ENCODE measurements at regions not wholly inside any gene's neighbourhood (a gene's known extent, or its start where the extent isn't known, plus 50 kb on each side); places are given as distances from the start of the nearest gene placed in this dataset.
A peak's percentile ranks its signal among the peaks of the same experiment; 100 is the strongest.

DNA sequence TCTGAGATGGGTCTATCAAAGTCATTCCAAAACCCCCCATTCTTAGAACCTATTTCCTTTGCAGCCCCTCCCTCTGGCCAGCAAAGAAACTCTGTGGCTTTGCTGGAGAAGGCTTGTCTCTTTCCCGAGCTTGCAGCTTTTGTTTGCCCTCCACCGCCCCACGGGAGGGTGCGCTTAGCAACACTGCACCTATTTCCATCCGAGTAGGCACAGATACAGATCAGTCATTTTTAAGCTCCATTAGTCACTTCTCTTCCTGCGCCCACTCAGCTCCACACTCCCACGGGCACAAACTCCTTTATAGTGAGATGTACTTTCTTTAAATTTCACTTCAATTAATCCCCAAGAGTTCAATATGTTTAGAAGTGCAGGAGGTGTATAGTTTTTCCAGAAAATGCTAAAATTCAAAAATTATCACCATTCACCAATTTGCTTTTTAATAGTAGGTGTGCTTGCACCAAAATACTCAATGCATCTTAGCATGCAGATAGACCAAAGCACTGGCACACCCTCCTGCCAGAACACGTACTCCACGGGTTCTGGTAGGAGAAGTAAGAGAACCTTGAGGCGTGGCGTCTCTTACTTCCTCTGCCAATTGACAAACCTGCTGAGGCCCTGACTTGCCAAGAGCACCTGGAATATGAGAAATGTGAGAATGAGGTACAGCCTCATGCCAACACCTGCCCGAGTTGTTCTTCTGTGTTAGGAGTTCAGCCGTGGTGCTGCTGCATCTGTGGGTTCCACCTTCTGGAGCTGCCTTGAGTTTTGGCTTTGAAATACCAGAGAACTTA, 183.7 kb downstream of the TEX29 start:
- no peak for TF ChIP-seq ZFX (IDR thresholded peaks at IDR 0.05; ENCODE audit: borderline replicate concordance)
- H3K27ac ChIP-seq, result no peak overlapping the region

DNA sequence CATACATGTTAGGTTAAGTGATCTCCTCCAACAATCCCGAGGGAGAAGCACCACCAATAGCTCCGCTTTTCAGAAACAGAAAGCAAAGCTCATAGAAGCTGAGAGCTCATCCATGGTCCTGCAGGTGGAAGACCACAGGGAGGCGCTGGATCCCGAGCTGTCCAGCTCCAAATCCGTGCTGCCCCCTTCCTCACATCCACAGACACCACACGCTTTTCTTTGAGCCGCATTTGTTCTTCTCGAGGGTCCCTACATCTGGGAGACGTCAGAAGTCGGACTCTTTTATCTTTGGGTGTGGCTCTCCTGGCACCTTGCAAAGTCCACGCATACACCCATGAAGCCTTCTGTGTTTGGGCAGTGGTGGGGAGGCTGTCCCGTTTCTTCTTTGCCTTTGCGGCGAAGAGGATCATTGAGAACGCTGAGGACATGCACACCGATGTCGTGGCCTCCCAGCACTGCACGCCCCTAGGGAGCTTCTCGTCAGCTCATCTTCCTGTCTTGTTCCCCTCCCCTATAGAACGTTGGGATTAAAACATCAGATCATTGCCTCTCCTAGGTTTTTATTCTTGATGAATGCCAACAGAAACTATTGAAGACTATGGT, 184.8 kb downstream of the TEX29 start:
- H3K27ac ChIP-seq, result no peak overlapping the region
- TF ChIP-seq, protein P1, sequence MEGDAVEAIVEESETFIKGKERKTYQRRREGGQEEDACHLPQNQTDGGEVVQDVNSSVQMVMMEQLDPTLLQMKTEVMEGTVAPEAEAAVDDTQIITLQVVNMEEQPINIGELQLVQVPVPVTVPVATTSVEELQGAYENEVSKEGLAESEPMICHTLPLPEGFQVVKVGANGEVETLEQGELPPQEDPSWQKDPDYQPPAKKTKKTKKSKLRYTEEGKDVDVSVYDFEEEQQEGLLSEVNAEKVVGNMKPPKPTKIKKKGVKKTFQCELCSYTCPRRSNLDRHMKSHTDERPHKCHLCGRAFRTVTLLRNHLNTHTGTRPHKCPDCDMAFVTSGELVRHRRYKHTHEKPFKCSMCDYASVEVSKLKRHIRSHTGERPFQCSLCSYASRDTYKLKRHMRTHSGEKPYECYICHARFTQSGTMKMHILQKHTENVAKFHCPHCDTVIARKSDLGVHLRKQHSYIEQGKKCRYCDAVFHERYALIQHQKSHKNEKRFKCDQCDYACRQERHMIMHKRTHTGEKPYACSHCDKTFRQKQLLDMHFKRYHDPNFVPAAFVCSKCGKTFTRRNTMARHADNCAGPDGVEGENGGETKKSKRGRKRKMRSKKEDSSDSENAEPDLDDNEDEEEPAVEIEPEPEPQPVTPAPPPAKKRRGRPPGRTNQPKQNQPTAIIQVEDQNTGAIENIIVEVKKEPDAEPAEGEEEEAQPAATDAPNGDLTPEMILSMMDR (IDR thresholded peaks at IDR 0.05), result peak; percentile 28
- no peak for TF ChIP-seq ZFX (IDR thresholded peaks at IDR 0.05; ENCODE audit: borderline replicate concordance)

DNA sequence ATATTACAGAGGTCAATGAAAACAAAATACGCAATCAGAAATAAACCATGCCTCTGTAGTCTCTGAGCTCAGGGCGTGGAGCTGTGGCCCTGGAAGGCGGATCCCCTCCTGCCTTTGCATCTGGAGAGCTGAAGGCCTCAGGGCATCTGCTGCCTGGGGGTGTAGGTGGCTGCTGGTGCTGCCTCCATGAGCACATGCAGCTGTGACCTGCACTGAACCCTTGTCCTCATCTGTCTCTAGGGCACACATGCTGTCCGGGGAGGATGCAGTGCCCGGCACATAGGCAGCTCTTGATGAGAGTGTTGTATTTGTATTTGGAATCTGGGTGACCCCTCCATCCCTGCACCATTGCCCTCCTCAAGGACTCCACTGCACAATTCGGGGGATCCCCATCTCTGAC, 185.7 kb downstream of the TEX29 start:
- no peak overlapping the region for H3K27ac ChIP-seq
- no peak for TF ChIP-seq ZFX (IDR thresholded peaks at IDR 0.05; ENCODE audit: borderline replicate concordance)
- TF ChIP-seq, protein P1 (IDR thresholded peaks at IDR 0.05), result no peak

DNA sequence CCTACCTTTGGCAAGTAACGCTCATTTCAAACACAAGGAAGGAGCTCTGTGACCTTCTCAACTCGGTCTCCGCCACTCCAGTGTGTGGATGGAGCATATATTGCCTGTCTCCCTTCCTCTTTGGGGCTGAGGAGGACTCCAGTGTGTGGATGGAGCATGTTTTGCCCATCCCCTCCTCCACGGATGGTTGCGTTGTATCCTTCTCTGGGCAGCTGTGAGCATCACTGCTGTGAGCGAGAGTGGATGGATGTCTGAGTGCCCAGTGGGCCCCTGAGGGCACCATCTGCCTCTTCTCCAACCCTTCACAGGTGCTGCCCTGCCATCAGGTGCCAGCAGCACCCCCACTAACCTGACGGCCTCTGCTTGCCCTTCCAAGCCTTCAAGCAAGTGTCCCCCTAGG, 186.2 kb downstream of the TEX29 start:
- no peak for TF ChIP-seq ZFX (IDR thresholded peaks at IDR 0.05; ENCODE audit: borderline replicate concordance)
- TF ChIP-seq, protein P1 (IDR thresholded peaks at IDR 0.05), result no peak
- no peak overlapping the region for H3K27ac ChIP-seq

DNA sequence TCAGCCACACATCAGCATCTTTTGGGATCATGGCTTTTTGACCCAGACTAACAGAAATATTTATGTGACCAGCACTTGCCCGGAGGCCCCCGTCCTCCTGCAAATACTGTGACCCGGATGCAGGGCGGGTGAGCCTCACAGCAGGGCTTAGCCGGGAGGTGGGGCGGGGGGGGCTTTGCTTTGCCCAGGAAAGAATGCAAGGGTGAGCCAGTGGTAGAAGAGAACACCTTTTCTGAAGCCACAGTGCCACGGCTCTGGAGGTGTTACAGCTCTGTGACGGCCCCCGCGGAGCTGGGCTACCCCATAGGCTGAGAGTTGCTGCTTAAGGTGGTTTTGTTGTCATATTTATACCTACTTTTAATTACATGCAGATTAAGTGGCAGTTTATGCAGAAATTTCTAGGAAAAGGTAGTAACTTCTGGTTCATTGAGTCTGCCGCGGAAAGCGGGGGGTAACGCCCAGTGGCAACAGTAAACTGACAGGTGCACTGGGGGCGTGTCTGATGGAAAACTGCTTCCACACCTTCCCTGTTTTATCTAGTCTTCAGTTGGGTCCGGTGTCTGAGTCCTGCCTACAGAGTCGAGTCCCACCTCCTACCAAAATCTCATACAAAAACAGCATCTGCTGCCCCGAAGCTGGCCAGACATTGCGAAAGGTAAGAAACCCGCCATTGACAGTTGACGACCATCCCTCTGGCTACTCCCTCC, 187.9 kb downstream of the TEX29 start:
- TF ChIP-seq, protein P1 (IDR thresholded peaks at IDR 0.05), result no peak
- no peak for TF ChIP-seq ZFX (IDR thresholded peaks at IDR 0.05; ENCODE audit: borderline replicate concordance)
- no peak overlapping the region for H3K27ac ChIP-seq

DNA sequence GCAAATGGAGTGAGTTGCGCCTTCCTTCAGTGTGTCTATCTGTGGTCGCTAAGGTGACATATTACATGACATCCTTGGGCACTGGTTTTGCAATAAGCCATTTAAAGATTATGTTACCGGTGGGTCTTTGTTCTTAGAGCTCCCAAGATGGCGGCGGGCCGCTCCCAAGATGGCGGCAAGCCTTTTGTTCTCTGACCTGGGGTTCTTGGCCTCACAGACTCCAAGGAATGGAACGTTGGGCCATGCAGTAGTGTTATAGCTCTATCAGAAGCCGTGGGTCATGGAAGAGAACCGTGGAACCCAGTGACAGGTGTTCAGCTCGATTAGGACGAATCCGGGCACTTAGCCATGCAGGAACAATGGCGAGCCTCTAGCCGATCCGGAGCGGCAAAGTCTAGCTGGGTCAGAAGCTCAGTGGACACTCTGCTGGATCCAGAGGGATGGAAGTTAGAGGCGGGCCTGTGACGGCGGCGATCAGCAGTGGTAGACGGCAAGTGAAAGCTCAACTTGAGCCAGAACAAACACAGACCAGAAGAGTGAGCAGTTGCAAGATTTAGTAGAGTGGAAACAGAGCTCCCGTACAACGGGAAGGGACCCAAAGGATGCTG, 188.6 kb downstream of the TEX29 start:
- TF ChIP-seq ZFX (IDR thresholded peaks at IDR 0.05; ENCODE audit: borderline replicate concordance), result no peak
- TF ChIP-seq, protein P1 (IDR thresholded peaks at IDR 0.05), result no peak
- no peak overlapping the region for H3K27ac ChIP-seq

DNA sequence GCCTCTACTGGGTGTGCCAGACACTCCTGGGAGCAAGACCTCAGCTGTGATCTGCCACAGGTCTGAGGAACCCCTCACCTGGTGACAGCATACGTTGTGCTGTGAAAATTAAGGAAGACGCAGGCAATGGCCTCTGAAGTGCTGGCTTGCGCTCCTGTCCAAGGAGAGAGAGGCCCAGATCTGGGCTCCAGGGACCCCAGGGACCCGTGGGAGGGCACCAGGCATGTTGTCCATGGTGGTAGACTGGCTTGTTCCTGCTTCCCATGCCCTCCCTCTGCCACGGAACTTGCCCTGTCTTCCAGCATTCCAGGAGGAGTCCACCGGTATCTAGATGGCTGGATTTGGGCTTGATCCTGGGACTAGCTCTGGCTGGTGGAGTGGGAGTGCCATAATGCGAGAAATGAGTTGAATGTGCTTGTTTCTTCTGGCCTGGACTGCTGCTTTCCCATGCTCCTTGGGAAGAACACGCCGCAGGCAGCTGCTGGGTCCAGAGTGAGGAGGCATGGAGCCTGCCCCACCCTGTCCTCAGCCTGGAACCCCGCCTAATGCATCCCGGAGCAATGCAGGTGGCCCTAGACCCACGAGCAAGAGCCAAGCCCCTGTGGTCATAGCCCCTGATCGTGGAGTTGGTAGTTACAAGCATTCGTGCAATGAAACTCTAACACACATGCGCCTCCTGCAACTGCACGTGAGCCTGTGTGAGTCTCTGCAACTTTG, 190.2 kb downstream of the TEX29 start:
- no peak overlapping the region for H3K27ac ChIP-seq
- TF ChIP-seq ZFX (IDR thresholded peaks at IDR 0.05; ENCODE audit: borderline replicate concordance), result no peak
- TF ChIP-seq, protein P1 (IDR thresholded peaks at IDR 0.05), result no peak
